ENCODE measurements at regions not wholly inside any gene's neighbourhood (a gene's known extent, or its start where the extent isn't known, plus 50 kb on each side); places are given as distances from the start of the nearest gene placed in this dataset.

DNA sequence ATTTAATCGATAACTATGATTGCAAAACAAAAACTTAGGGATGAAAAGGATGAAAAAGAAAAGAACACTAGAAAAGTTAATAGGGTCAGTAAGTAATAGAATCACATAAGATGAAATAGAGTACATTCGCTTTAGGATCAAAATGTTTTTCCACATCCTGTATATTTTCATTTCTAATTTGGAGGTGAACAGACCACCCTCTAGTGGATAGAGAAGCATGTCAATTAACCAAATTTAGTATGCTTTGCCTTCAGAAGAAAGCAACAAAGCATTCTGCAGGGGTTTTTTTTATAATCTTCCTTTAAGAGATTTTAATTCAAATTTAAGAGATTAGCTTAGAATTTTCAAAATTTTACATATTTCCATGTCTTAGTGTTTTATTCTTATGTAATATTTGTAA lies 611.0 kb upstream of the SGCG start:
- no peak overlapping the region for H3K27ac ChIP-seq
- in situ Hi-C loops (cut with MboI; ENCODE audit: low pct_unique_long_range_greater_than_20kb in 2 of 9, low sequenced_read_pairs in 9 of 9, unreplicated experiment in 9 of 9), result no loop called here
- WGBS, 10 experiments, result 0 to 100% (median 79%) methylated on average over 1 to 2 of the region's 2 CpGs
- ATAC-seq (replicated peaks in 6 of 8), result no peak
- no peaks in the 10 kb centered on the region for H3K4me1 ChIP-seq (replicated peaks in 1 of 2)
- no peak overlapping the region for H3K4me3 ChIP-seq

DNA sequence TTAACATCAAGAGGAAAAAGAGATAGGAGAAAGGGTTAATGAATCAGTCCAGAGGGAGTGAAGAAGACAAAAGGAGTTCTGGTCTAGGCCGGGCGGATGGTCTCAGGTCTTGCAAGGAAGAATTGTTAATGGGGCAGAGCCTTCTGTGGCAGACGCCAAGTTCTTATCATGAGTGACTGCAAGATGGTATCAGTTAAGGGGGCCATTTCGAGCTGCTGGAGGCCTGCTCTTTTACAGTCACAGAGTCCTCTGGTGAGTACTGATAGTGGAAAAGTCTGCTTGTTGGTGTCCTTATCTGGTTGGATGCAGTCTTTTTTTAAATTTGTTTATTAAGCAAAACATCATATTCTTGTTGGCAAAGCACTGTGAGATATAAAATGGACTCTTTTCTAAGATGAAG lies 590.9 kb upstream of the SGCG start:
- in situ Hi-C loops (cut with MboI; ENCODE audit: low pct_unique_long_range_greater_than_20kb in 2 of 9, low sequenced_read_pairs in 9 of 9, unreplicated experiment in 9 of 9), result no loop called here
- Histone ChIP-seq H3K27ac (no peak overlapping the region), H3K4me1 (replicated peaks in 1 of 2) (no peaks in the 10 kb centered on the region), H3K4me3 (no peak overlapping the region)
- 0 to 86% (median 49%) methylated on average over 1 to 4 of the region's 4 CpGs; no CpG with 5 or more reads in 2 of the 10 experiments for WGBS, 10 experiments
- ATAC-seq (replicated peaks in 6 of 8), result no peak

DNA sequence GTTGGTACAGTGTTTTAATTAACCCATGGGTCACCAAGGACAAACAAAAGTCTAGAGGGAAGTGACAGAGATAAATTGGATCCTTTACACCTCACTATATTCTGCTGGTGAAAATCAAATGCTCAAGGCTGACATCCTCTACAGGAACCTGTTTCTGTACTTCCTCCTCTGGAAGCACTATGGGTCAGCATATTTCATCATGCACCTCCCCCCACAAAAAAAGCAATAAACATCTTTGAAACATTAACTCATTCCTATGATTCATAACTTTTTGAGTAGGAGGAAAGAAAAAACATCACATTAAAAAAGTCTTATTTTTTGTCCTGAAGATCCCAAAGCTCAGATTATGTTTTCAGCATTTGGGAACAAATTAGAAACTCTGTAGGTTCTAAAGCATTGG lies 588.3 kb upstream of the SGCG start:
- H3K27ac ChIP-seq, result no peak overlapping the region
- in situ Hi-C loops (cut with MboI; ENCODE audit: low pct_unique_long_range_greater_than_20kb in 2 of 9, low sequenced_read_pairs in 9 of 9, unreplicated experiment in 9 of 9), result no loop called here
- no peak for ATAC-seq (replicated peaks in 6 of 8)
- H3K4me3 ChIP-seq, result no peak overlapping the region
- peaks cover 0 to 4% of the 10 kb centered on the region in 2 donors for H3K4me1 ChIP-seq (replicated peaks in 1 of 2)

DNA sequence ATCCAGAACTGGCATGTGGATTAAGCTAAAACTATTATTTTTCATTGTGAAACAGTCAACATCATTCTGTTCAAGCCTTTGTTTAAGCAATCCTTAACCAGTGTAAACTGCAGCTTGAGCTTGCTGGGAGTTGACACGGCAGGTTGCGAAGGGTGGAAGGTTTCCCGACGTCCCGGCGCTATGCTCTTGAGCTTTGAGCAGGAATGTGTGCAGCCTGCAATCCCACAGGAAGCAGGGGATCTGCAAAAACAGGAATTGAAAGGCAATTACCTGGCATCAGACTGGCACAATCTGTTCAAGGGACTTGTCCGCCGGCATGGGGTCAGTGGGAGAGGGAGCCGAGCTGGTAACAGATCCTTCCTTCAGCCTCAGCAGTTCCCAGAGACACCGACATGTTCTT lies 586.7 kb upstream of the SGCG start:
- WGBS, 10 experiments, result 20 to 97% (median 74%) methylated on average over 1 to 10 of the region's 10 CpGs; no CpG with 5 or more reads in 4 of the 10 experiments
- Histone ChIP-seq H3K27ac (no peak overlapping the region), H3K4me1 (replicated peaks in 1 of 2) (peaks cover 0 to 4% of the 10 kb centered on the region in 2 donors), H3K4me3 (no peak overlapping the region)
- ATAC-seq (replicated peaks in 6 of 8), result no peak
- in situ Hi-C loops (cut with MboI; ENCODE audit: low pct_unique_long_range_greater_than_20kb in 2 of 9, low sequenced_read_pairs in 9 of 9, unreplicated experiment in 9 of 9), result no loop called here

DNA sequence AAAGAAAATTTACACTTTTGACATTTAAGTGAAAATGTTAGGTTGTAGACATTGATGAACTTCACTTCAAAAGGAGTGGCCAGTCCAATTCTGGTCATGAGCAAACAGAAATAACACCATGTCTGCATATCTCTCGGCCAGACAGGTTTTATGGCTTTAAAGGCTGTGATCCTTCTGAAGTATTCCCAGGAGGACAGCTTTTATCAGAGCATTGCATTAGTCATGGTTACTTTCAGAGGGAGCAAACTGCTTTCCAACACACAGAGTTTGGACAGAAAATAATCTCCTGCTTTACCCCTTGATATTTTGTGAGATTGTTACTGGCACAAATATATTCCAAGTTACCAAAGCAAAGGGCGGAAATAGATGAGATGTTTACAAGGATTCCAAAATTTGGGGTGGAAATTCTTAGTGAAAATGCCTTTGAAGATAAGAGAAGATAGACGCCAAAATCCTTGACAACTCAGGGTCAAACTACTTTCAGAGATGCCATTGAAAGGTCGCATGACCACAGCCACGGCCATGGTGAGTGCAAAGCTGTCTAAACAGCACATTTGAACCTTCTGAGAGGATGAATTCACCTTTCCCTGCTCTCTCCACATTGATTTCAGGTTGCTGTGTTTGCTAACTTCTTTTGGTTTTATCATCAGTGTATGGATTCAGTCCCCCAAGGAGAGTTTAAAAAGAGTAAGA lies 584.5 kb upstream of the SGCG start:
- Histone ChIP-seq H3K27ac (no peak overlapping the region), H3K4me3 (no peak overlapping the region), H3K4me1 (replicated peaks in 1 of 2) (peaks cover 0 to 4% of the 10 kb centered on the region in 2 donors)
- ATAC-seq (replicated peaks in 6 of 8), result peak in 3 of 8 experiments; percentile 32 to 68 (median 47)
- WGBS, 10 experiments, result 0 to 92% (median 50%) methylated on average over 1 to 5 of the region's 5 CpGs; no CpG with 5 or more reads in 1 of the 10 experiments
- in situ Hi-C loops (cut with MboI; ENCODE audit: low pct_unique_long_range_greater_than_20kb in 2 of 9, low sequenced_read_pairs in 9 of 9, unreplicated experiment in 9 of 9), result no loop called here

DNA sequence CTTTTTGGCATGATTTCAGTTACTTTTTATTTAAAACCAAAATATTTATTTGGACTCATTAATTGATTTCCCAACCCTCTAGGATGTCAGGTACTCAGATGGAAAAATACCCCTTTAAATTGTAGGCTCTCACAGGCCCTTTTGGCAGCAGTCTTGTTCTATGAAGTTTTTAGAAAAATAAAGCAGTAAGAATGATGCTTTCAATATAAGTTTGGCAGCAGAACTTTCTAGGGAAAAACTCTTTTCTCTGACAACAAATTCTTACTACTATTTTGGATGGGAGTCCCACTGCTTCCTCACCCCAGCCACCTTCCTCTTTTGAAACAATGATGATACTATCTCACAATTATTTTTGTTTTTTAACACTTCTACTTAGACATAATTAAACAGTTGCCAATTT lies 581.6 kb upstream of the SGCG start:
- H3K27ac ChIP-seq, result no peak overlapping the region
- peaks cover 0 to 4% of the 10 kb centered on the region in 2 donors for H3K4me1 ChIP-seq (replicated peaks in 1 of 2)
- in situ Hi-C loops (cut with MboI; ENCODE audit: low pct_unique_long_range_greater_than_20kb in 2 of 9, low sequenced_read_pairs in 9 of 9, unreplicated experiment in 9 of 9), result no loop called here
- no peak for ATAC-seq (replicated peaks in 6 of 8)
- no peak overlapping the region for H3K4me3 ChIP-seq

DNA sequence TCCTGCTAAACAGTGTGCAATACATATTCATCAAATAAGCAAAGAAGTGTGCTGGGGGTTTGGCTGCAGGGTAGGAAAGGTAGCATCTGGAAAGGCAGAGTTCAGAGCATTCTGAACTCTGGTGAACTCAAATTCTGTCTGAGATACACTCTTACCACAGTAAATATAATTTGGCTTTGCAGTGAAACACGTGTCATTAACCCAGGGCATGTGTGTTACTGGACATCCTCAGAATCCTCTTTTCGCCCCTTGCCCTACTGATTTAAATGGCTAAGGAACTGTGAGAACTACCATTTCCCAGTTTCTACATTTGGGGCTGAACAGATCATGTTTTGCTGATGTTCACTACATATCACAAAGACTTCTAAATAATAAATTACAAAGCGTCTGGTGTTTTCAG lies 562.8 kb upstream of the SGCG start:
- Histone ChIP-seq H3K4me3 (no peak overlapping the region), H3K4me1 (replicated peaks in 1 of 2) (no peaks in the 10 kb centered on the region), H3K27ac (no peak overlapping the region)
- in situ Hi-C loops (cut with MboI; ENCODE audit: low pct_unique_long_range_greater_than_20kb in 2 of 9, low sequenced_read_pairs in 9 of 9, unreplicated experiment in 9 of 9), result no loop called here
- WGBS, 10 experiments, result 0 to 100% (median 80%) methylated on average over 1 to 3 of the region's 3 CpGs
- no peak for ATAC-seq (replicated peaks in 6 of 8)

DNA sequence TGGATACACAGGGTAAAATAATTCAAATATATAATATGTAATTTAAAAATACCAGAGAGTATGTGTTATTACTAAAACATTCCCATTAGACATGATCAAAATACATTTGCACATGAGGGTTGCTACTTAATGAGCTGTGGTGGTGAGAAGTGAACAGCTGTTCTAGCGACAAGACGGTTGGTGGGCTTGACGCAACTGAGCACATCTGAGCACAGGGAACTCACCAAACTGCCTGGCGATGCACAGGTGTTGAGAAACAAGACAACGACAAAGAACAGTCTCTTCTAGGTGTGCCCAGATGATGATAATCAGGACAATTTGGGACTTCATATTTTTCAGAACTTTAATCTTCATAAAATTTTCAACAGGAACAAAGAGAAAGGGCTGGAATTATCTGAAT lies 555.1 kb upstream of the SGCG start:
- no peak overlapping the region for H3K4me3 ChIP-seq
- no peaks in the 10 kb centered on the region for H3K4me1 ChIP-seq (replicated peaks in 1 of 2)
- H3K27ac ChIP-seq, result no peak overlapping the region
- 30 to 100% (median 90%) methylated on average over 1 to 4 of the region's 5 CpGs; no CpG with 5 or more reads in 1 of the 10 experiments for WGBS, 10 experiments
- ATAC-seq (replicated peaks in 6 of 8), result no peak
- in situ Hi-C loops (cut with MboI; ENCODE audit: low pct_unique_long_range_greater_than_20kb in 2 of 9, low sequenced_read_pairs in 9 of 9, unreplicated experiment in 9 of 9), result no loop called here

DNA sequence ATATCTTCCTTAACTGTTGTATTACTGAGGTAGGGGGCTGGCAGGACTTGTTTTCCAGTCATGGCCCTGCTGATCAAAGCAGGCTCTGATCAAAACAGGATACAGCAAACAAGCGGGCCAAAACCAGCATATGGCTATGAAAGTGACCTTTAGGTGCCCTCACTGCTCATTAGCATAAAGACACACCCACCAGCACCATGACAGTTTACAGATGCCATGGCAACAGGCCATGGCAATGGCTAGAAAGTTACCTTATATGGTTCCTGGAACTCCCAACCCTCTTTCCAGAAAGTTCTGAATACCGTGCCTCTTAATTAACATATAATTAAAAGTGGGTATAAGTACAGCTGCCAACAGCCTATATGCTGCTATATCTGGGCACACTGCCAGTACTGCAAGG lies 551.4 kb upstream of the SGCG start:
- Histone ChIP-seq H3K4me1 (replicated peaks in 1 of 2) (no peaks in the 10 kb centered on the region), H3K27ac (no peak overlapping the region), H3K4me3 (no peak overlapping the region)
- WGBS, 10 experiments, result 17 to 100% (median 100%) methylated on average over 2 of the region's 2 CpGs; no CpG with 5 or more reads in 7 of the 10 experiments
- in situ Hi-C loops (cut with MboI; ENCODE audit: low pct_unique_long_range_greater_than_20kb in 2 of 9, low sequenced_read_pairs in 9 of 9, unreplicated experiment in 9 of 9), result no loop called here
- peak in 3 of 8 experiments; percentile 73 to 84 (median 83) for ATAC-seq (replicated peaks in 6 of 8)

DNA sequence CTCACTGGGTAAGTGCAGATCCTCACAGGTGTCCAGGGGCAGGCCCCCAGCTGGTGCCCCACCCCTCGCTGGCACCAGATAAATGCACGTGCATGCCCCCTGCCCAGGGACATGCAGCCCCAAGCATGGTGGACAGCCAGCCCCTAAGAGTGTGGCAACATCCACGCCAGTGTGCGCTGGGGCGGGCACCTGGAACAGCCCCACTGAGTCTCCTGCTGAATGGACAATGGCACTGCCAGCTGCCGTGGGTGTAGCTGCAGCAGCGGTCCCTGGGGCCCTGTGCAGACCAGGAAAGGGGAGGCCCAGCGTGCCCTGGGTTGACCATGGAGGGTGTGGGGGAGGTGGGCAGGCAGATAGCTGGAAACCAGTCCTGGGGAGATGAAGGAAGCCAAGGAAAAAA lies 538.7 kb upstream of the SGCG start:
- H3K4me3 ChIP-seq, result no peak overlapping the region
- no peaks in the 10 kb centered on the region for H3K4me1 ChIP-seq (replicated peaks in 1 of 2)
- ATAC-seq (replicated peaks in 6 of 8), result no peak
- 46% methylated on average over 2 of the region's 8 CpGs; no CpG with 5 or more reads in 9 of the 10 experiments for WGBS, 10 experiments
- in situ Hi-C loops (cut with MboI; ENCODE audit: low pct_unique_long_range_greater_than_20kb in 2 of 9, low sequenced_read_pairs in 9 of 9, unreplicated experiment in 9 of 9), result no loop called here
- no peak overlapping the region for H3K27ac ChIP-seq

DNA sequence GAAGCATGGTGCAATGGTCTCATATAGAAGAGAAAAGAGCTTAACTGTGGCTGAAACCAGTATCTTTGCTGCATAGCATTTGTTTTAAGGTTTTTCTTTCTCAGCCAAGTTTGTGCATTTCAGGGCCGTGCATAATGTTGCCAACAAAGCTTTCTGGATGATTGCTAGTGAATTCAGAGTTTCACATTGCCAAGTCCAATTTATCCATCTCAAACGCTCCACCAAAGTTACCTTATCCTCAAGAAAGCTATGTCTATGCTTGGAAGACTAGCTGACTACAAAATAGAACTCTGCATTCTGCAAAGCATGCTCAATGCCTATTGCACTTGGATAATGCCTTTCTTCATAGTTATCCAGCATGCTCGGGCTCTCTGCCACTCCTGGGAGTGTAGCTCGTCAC lies 535.8 kb upstream of the SGCG start:
- Histone ChIP-seq H3K4me3 (no peak overlapping the region), H3K4me1 (replicated peaks in 1 of 2) (peaks cover 0 to 10% of the 10 kb centered on the region in 2 donors), H3K27ac (no peak overlapping the region)
- WGBS, 10 experiments, result 0 to 97% (median 69%) methylated on average over 1 to 4 of the region's 4 CpGs; no CpG with 5 or more reads in 2 of the 10 experiments
- in situ Hi-C loops (cut with MboI; ENCODE audit: low pct_unique_long_range_greater_than_20kb in 2 of 9, low sequenced_read_pairs in 9 of 9, unreplicated experiment in 9 of 9), result no loop called here
- no peak for ATAC-seq (replicated peaks in 6 of 8)

DNA sequence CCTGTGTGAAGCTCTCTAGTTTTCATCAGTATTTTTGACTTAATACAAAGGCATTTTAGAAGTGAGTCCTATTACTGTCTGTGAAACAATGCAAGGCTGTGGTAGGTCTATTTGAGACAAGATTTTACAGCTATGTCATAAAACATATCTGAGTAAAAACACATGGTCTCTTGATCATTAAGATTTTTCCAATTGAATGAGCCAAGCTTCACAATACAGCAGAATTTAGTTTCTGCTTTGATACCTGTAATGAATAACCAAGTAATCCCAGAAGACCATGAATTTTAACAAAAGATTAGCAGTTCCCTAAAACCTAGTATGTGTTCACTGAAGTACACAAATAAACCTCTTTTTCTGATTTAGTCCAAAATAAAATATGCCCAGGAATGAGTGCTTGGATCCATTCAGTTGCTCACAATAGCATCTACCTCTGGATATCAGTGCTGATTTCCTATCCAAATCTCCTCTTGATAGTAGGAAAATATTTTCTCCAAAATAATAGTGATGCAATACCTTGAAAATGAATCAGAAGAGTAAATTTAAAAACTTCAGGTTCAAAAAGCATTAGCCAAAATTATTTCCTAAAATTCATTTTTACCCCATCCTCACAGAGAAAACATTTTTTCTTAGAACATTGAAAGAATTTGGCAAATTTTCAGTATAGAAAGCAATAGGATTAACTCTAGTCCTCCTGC lies 533.5 kb upstream of the SGCG start:
- H3K4me3 ChIP-seq, result no peak overlapping the region
- no peak overlapping the region for H3K27ac ChIP-seq
- in situ Hi-C loops (cut with MboI; ENCODE audit: low pct_unique_long_range_greater_than_20kb in 2 of 9, low sequenced_read_pairs in 9 of 9, unreplicated experiment in 9 of 9), result no loop called here
- no peak for ATAC-seq (replicated peaks in 6 of 8)
- peaks cover 0 to 10% of the 10 kb centered on the region in 2 donors for H3K4me1 ChIP-seq (replicated peaks in 1 of 2)

DNA sequence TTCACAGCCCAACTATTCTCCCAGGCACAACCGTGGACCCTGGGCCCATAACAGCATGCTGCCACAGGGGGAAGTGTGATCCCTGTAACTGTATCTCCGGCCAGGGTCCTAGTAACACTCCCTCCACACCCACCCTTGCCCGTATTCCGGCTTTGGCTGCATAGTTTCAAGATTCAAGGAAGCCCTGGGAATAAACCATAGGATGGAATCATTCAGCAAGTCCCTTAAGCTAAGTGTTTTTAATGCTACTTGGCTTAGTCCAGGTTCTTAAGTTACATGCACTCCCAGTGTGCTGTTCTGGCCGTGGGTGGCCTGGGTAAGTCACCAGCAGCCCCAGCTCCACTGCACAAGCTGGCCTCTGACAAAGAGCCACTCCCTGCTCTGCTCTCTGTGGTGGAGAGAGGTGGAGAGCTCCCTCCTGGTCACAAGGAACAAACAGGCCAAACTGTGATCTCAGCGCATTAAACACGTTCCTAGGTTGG lies 532.4 kb upstream of the SGCG start:
- WGBS, 10 experiments, result 15 to 78% (median 39%) methylated on average over 1 to 5 of the region's 7 CpGs; no CpG with 5 or more reads in 2 of the 10 experiments
- peak; percentile 66 to 96 (median 80) for ATAC-seq (replicated peaks in 6 of 8)
- in situ Hi-C loops (cut with MboI; ENCODE audit: low pct_unique_long_range_greater_than_20kb in 2 of 9, low sequenced_read_pairs in 9 of 9, unreplicated experiment in 9 of 9), result no loop called here
- no peak overlapping the region for H3K27ac ChIP-seq
- H3K4me1 ChIP-seq (replicated peaks in 1 of 2), result peaks cover 0 to 10% of the 10 kb centered on the region in 2 donors
- no peak overlapping the region for H3K4me3 ChIP-seq

DNA sequence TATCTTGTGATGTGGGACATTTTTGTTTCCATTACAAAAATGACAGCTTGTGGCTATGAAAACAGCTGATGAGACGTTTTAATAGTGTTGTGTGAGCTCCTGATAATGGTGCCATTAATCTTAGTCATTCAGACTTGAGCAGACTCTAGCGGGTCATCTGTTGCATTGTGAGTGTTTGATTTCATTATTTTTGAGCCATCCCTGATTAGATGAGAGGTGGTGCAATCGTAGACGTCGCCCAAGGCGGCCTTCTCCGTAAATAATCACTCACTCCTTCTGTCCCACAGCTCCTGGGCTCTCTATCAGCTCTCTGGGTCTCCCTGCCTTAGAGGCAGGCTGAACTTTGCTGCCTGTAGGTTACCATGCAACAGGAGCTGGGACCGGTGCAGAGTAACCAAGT lies 528.0 kb upstream of the SGCG start:
- in situ Hi-C loops (cut with MboI; ENCODE audit: low pct_unique_long_range_greater_than_20kb in 2 of 9, low sequenced_read_pairs in 9 of 9, unreplicated experiment in 9 of 9), result no loop called here
- 20 to 100% (median 75%) methylated on average over 1 to 8 of the region's 8 CpGs; no CpG with 5 or more reads in 2 of the 10 experiments for WGBS, 10 experiments
- Histone ChIP-seq H3K4me1 (replicated peaks in 1 of 2) (peaks cover 0 to 7% of the 10 kb centered on the region in 2 donors), H3K4me3 (no peak overlapping the region), H3K27ac (no peak overlapping the region)
- peak in 5 of 8 experiments; percentile 52 to 82 (median 73) for ATAC-seq (replicated peaks in 6 of 8)

Measured in motor neuron (in vitro differentiated cells).